ENCODE measurements at regions not wholly inside any gene's neighbourhood (a gene's known extent, or its start where the extent isn't known, plus 50 kb on each side); places are given as distances from the start of the nearest gene placed in this dataset.

GRCh38 chr4:106647451-106647850, 278.9 kb upstream of the GIMD1 start:
- TF ChIP-seq CTCF (IDR thresholded peaks at IDR 0.05): no peak
- DNase-seq (no peak), ATAC-seq (ENCODE audit: low read depth) (no peak)
- Mint-ChIP-seq H3K4me1 (no peaks in the 10 kb centered on the region), H3K9me3 (peaks cover 3% of the 10 kb centered on the region), H3K4me3 (no peak overlapping the region), H3K27me3 (no peaks in the 10 kb centered on the region), H3K36me3 (ENCODE audit: low read depth) (no peaks in the 10 kb centered on the region), H3K27ac (no peak overlapping the region)
- intact Hi-C loops (cut with micrococcal nuclease): no loop called here
- ChIA-PET POLR2A (no interaction called here), CTCF (no interaction called here)

- ChIA-PET CTCF (no interaction called here), POLR2A (no interaction called here)
- intact Hi-C loops (cut with micrococcal nuclease): no loop called here
- Mint-ChIP-seq H3K4me3 (no peak overlapping the region), H3K4me1 (no peaks in the 10 kb centered on the region), H3K27ac (no peak overlapping the region), H3K36me3 (ENCODE audit: low read depth) (no peaks in the 10 kb centered on the region), H3K9me3 (peaks cover 2% of the 10 kb centered on the region), H3K27me3 (no peaks in the 10 kb centered on the region)
- no peak for TF ChIP-seq CTCF (IDR thresholded peaks at IDR 0.05)
- ATAC-seq (ENCODE audit: low read depth) (no peak), DNase-seq (no peak)
Measured at GRCh38 chr4:106629268-106629625, 260.7 kb upstream of the GIMD1 start.

GRCh38 chr4:106628586-106629267, 260.1 kb upstream of the GIMD1 start:
- ATAC-seq (ENCODE audit: low read depth): no peak
- POLR2A ChIA-PET: no interaction called here
- Mint-ChIP-seq H3K9me3 (peaks cover 2% of the 10 kb centered on the region), H3K4me3 (no peak overlapping the region), H3K27me3 (no peaks in the 10 kb centered on the region), H3K4me1 (no peaks in the 10 kb centered on the region), H3K27ac (no peak overlapping the region), H3K36me3 (ENCODE audit: low read depth) (no peaks in the 10 kb centered on the region)
- intact Hi-C loops (cut with micrococcal nuclease): no loop called here
- no peak for TF ChIP-seq CTCF (IDR thresholded peaks at IDR 0.05)
- CTCF ChIA-PET: no interaction called here
- no peak for DNase-seq

- no peak for ATAC-seq (ENCODE audit: low read depth)
- no peak overlapping the region for H3K4me3 Mint-ChIP-seq
- DNase-seq: no peak
- no peaks in the 10 kb centered on the region for H3K4me1 Mint-ChIP-seq
- H3K9me3 Mint-ChIP-seq: peaks cover 2% of the 10 kb centered on the region
- intact Hi-C loops (cut with micrococcal nuclease): no loop called here
- no peaks in the 10 kb centered on the region for H3K27me3 Mint-ChIP-seq
- H3K36me3 Mint-ChIP-seq (ENCODE audit: low read depth): no peaks in the 10 kb centered on the region
- ChIA-PET CTCF (no interaction called here), POLR2A (no interaction called here)
- H3K27ac Mint-ChIP-seq: no peak overlapping the region
- TF ChIP-seq CTCF (IDR thresholded peaks at IDR 0.05): no peak
Measured at GRCh38 chr4:106627051-106627450, 258.5 kb upstream of the GIMD1 start.

GRCh38 chr4:106624671-106625070, 256.1 kb upstream of the GIMD1 start:
- no peak overlapping the region for H3K27ac Mint-ChIP-seq
- intact Hi-C loops (cut with micrococcal nuclease): no loop called here
- H3K4me1 Mint-ChIP-seq: no peaks in the 10 kb centered on the region
- TF ChIP-seq CTCF (IDR thresholded peaks at IDR 0.05): no peak
- no peaks in the 10 kb centered on the region for H3K27me3 Mint-ChIP-seq
- DNase-seq (no peak), ATAC-seq (ENCODE audit: low read depth) (no peak)
- CTCF ChIA-PET: no interaction called here
- H3K36me3 Mint-ChIP-seq (ENCODE audit: low read depth): no peaks in the 10 kb centered on the region
- POLR2A ChIA-PET: no interaction called here
- H3K4me3 Mint-ChIP-seq: no peak overlapping the region
- H3K9me3 Mint-ChIP-seq: peaks cover 2% of the 10 kb centered on the region
